GM12891 (cell line): ENCODE measurements at regions not wholly inside any gene's neighbourhood (a gene's known extent, or its start where the extent isn't known, plus 50 kb on each side); places are given as distances from the start of the nearest gene placed in this dataset.

ENCODE experiments used
- PAX5 ChIP-seq: IDR thresholded peaks from 2 replicates; pipeline ENCODE4 v1.6.1; 2011; ENCODE audit warnings: low read length, moderate library complexity, mild to moderate bottlenecking; ENCODE audit not compliant: insufficient read depth, severe bottlenecking
- POLR2A ChIP-seq: IDR thresholded peaks from 2 replicates; pipeline ENCODE4 v1.6.1; 2011; ENCODE audit warnings: low read depth, low read length, control low read depth
- POLR2AphosphoS5 ChIP-seq: IDR thresholded peaks from 2 replicates; pipeline ENCODE4 v1.6.1; 2011; ENCODE audit warnings: low read depth, low read length, control low read depth
- SPI1 ChIP-seq: IDR thresholded peaks from 2 replicates; pipeline ENCODE4 v1.6.1; 2011; ENCODE audit warnings: low read depth, low read length, control low read depth
- TAF1 ChIP-seq: IDR thresholded peaks from 2 replicates; pipeline ENCODE4 v1.6.1; 2011; ENCODE audit warnings: low read depth, low read length, control low read depth

DNA sequence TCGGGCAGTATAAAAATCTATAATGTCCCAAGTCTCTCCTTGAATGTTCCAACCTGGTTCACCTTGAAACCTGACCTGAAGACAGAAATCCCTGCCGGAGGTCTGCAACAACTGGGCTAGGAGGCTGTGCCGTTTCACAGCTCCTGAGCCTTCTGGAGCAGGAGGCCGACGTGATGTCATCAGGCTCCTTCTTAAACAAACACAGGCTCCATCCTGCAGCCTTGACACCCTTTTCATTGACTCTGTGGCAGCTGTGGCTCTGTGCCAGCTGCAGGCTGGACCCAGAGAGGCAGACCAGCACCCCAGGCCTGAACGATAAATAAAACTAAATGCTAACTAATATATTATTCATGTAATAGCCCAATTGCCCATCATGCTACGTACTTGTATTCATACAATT lies 483.9 kb downstream of the CD83 start:
- TF ChIP-seq POLR2A = no peak
- no peak for TF ChIP-seq PAX5
- TF ChIP-seq POLR2AphosphoS5 = no peak
- no peak for TF ChIP-seq TAF1
- no peak for TF ChIP-seq SPI1
